Heart right ventricle (tissue), 16 donors: ENCODE measurements at regions not wholly inside any gene's neighbourhood (a gene's known extent, or its start where the extent isn't known, plus 50 kb on each side); places are given as distances from the start of the nearest gene placed in this dataset.

ENCODE experiments used
- ATAC-seq, 8 donors: fragments of 200-7000 bp; cut with Tn5 transposase; one replicate each; pipeline ENCODE4 v1.9.1; 2020; ENCODE audit warnings: mild to moderate bottlenecking in 8 of 8, moderate library complexity in 8 of 8, moderate number of reproducible peaks in 1 of 8
- DNase-seq, 2 donors: peaks; one replicate each; pipeline ENCODE4 v3.0.0-alpha.2; 2020
- H3K27ac ChIP-seq, 10 donors: fragments of 200-600 bp; sonication (generic) in 2 of 10; one replicate each; pipeline versions ENCODE4 v1.5.0 to v1.8.0; 2020 to 2022; ENCODE audit warnings: mild to moderate bottlenecking in 3 of 10
- H3K27me3 ChIP-seq, 7 donors: fragments of 200-600 bp; one replicate each; pipeline ENCODE4 v1.8.0; 2021 to 2022; ENCODE audit warnings: mild to moderate bottlenecking in 2 of 7
- H3K36me3 ChIP-seq, 9 donors: fragments of 200-600 bp; sonication (generic) in 1 of 9; one replicate each; pipeline versions ENCODE4 v1.5.0 to v1.8.0; 2020 to 2022; ENCODE audit warnings: mild to moderate bottlenecking in 2 of 9
- H3K4me1 ChIP-seq, 9 donors: fragments of 200-600 bp; sonication (generic) in 1 of 9; one replicate each; pipeline versions ENCODE4 v1.5.0 to v1.8.0; 2020 to 2022; ENCODE audit warnings: mild to moderate bottlenecking in 4 of 9
- H3K4me3 ChIP-seq, 10 donors: fragments of 200-600 bp; sonication (generic) in 2 of 10; one replicate each; pipeline versions ENCODE4 v1.5.0 to v1.8.0; 2020 to 2022; ENCODE audit warnings: mild to moderate bottlenecking in 7 of 10, moderate library complexity in 2 of 10
- H3K9me3 ChIP-seq, 11 donors: fragments of 200-600 bp in 10 of 11; sonication (generic) in 2 of 11; one replicate each; pipeline versions ENCODE4 v1.5.0 to v1.8.0; 2013 to 2022; ENCODE audit warnings: mild to moderate bottlenecking in 2 of 11, control low read depth in 1 of 11, moderate library complexity in 1 of 11
- WGBS, 2 donors: extraction: QIAGEN DNeasy Blood & Tissue Kit; methylation state at CpG; one replicate each; pipeline ENCODE4 v1.1.7; 2013; ENCODE audit warnings: inconsistent platforms in 1 of 2; 5-methylcytosine and 5-hydroxymethylcytosine counted together
- intact Hi-C, 10 donors: fragments of 100-400 bp; cut with DNase I; formaldehyde crosslinking; loops; one replicate each; pipeline versions ENCODE4 v1.11.1 to v1.14.2; 2022
- TF ChIP-seq, protein P1 (sequence below), 9 donors: fragments of 200-600 bp; sonication (generic) in 2 of 9; IDR thresholded peaks; one replicate each; pipeline versions ENCODE4 v1.5.0 to v1.8.0; 2021 to 2022; ENCODE audit warnings: antibody characterized with exemption in 9 of 9, mild to moderate bottlenecking in 5 of 9, moderate library complexity in 1 of 9
- donor health status: Arrhythmogenic right ventricular cardiomyopathy.
- donor health status: ischemic (EF 13 %, LVEDD 7.1; RV severe dilation, severe dysfunction).
- donor health status: healthy with polysubstance abuse.
- donor health status: DM: no; HTN: yes; CAD: no.
- donor health status: DM: no; HTN: no; CAD: no.
- donor health status: ischemic (EF 25% LVEDD 6.9; RV normal size, moderate dysfunction).
- donor health status: ischemic (EF 25% LVEDD 5.7; RV mildly dilated, moderate dysfunction).
- donor health status: healthy.
- donor health status: DM: yes; HTN: yes; CAD: no.
- donor health status: Ischemic cardiomyopathy.
- donor health status: ischemic (EF 35%, LVEDD 5.7; RV mildly dilated, moderate dysfunction).
- donor health status: nonischemic (EF 11% LVEDD 7.7; RV severe dilation, severe dysfunction).
- donor health status: DM: yes; HTN: yes; CAD: no.
- donor health status: PGD.
- donor health status: ischemic (EF 29% LVEDD 5.4; RV normal size, mild dysfunction).
- donor health status: nonischemic (EF 23%, LVEDD 6.1; RV moderate dilation, normal function).

GRCh38 chr2:64760128-64760527 is 106.4 kb upstream of the SERTAD2 start:
- H3K36me3 ChIP-seq = no peaks in the 10 kb centered on the region

DNA sequence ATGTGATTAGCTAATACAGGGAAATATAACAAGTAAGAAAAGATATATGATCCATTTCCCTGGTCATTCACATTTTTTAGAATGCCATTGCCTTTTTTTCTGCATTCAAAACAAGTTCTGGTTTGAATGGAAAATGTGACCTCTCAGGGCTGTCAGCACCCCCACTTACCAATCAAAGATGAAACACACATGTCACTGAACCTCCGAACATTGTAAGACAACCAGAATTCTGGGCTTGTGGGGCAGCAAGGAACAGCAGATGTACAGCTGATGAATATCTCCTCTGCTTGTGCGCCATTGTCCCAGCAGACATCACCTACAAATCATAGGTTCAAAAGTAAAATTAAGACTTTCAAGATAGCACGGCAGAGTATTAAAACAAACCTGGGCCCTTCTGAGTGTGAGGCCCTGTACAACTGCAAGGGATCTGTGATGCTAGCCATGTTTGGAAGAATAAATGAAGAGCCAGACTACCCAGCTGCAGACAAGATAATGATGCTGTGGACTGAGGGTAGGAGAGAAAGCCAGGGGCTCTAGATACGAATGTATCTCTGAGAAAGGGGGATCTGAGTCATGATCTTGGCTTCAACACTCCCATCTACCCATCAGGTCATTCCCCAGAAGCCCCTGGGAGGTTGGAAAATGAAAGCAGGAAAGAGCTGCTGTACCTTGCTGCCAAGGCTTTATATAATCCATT is 108.7 kb upstream of the SERTAD2 start:
- ATAC-seq (no peak), DNase-seq (no peak)
- no peaks in the 10 kb centered on the region for H3K36me3 ChIP-seq
- H3K27ac ChIP-seq = peak overlapping the region in 1 of 10 donors; percentile 15
- intact Hi-C loops = loop anchor here in 2 of 10 donors (5.0 to 10.0 kb wide), 2 partner anchors 72 to 110 kb away; partner anchors contain the start of gene SERTAD2 (in 1 of the 2)
- 57% methylated on average over 4 of the region's 4 CpGs for WGBS, 2 donors
- TF ChIP-seq, protein P1, sequence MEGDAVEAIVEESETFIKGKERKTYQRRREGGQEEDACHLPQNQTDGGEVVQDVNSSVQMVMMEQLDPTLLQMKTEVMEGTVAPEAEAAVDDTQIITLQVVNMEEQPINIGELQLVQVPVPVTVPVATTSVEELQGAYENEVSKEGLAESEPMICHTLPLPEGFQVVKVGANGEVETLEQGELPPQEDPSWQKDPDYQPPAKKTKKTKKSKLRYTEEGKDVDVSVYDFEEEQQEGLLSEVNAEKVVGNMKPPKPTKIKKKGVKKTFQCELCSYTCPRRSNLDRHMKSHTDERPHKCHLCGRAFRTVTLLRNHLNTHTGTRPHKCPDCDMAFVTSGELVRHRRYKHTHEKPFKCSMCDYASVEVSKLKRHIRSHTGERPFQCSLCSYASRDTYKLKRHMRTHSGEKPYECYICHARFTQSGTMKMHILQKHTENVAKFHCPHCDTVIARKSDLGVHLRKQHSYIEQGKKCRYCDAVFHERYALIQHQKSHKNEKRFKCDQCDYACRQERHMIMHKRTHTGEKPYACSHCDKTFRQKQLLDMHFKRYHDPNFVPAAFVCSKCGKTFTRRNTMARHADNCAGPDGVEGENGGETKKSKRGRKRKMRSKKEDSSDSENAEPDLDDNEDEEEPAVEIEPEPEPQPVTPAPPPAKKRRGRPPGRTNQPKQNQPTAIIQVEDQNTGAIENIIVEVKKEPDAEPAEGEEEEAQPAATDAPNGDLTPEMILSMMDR (IDR thresholded peaks at IDR 0.05) = no peak
- H3K9me3 ChIP-seq = no peaks in the 10 kb centered on the region
- no peaks in the 10 kb centered on the region for H3K27me3 ChIP-seq
- no peak overlapping the region for H3K4me3 ChIP-seq
- peaks cover 0 to 18% (median 5%) of the 10 kb centered on the region in 9 donors for H3K4me1 ChIP-seq

More at GRCh38 chr2:64760128-64760527, 106.4 kb upstream of the SERTAD2 start:
- peaks cover 0 to 10% (median 0%) of the 10 kb centered on the region in 9 donors for H3K4me1 ChIP-seq
- DNase-seq = no peak
- no peaks in the 10 kb centered on the region for H3K27me3 ChIP-seq
- 97 to 98% methylated on average over 5 of the region's 5 CpGs for WGBS, 2 donors
- no peak overlapping the region for H3K4me3 ChIP-seq
- intact Hi-C loops = loop anchor here in 2 of 10 donors (5.0 to 10.0 kb wide), 2 partner anchors 75 to 108 kb away; partner anchors contain the start of gene SERTAD2 (in 1 of the 2)
- peaks cover 0 to 6% (median 0%) of the 10 kb centered on the region in 11 donors for H3K9me3 ChIP-seq
- TF ChIP-seq, protein P1 (IDR thresholded peaks at IDR 0.05) = no peak
- no peak for ATAC-seq
- H3K27ac ChIP-seq = no peak overlapping the region

DNA sequence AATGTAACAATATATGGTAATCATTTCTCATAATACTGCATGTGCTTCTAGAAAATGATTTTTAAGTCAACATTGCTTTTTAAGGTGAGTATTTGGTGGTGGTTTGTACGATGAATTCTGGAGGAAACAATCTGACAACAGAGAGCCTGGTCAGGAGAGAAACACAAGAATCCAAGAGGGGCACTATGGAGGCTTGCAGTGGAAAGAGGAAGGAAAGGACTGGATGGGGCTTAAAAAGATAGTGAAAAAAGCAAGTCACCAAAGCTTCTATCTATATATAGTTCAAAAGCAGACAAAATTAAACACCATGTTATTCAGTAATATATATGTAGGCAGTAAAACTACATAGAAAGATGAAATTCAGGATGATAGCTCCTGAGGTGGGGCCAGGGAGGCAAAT is 109.4 kb upstream of the SERTAD2 start:
- no peaks in the 10 kb centered on the region for H3K9me3 ChIP-seq
- intact Hi-C loops = loop anchor here in 2 of 10 donors (5.0 to 10.0 kb wide), 2 partner anchors 72 to 111 kb away; partner anchors contain the start of gene SERTAD2 (in 1 of the 2)
- peak overlapping the region in 1 of 10 donors; percentile 15 for H3K27ac ChIP-seq
- H3K27me3 ChIP-seq = no peaks in the 10 kb centered on the region
- DNase-seq (no peak), ATAC-seq (no peak)
- TF ChIP-seq, protein P1 (IDR thresholded peaks at IDR 0.05) = no peak
- no peaks in the 10 kb centered on the region for H3K36me3 ChIP-seq
- peaks cover 0 to 18% (median 5%) of the 10 kb centered on the region in 9 donors for H3K4me1 ChIP-seq
- H3K4me3 ChIP-seq = no peak overlapping the region
- 46 to 56% methylated on average over 1 of the region's 1 CpG for WGBS, 2 donors

GRCh38 chr2:64765160-64765805 is 111.6 kb upstream of the SERTAD2 start:
- H3K36me3 ChIP-seq = no peaks in the 10 kb centered on the region
- TF ChIP-seq, protein P1 (IDR thresholded peaks at IDR 0.05) = no peak
- 80 to 86% methylated on average over 4 of the region's 4 CpGs for WGBS, 2 donors
- no peak for DNase-seq
- H3K27me3 ChIP-seq = no peaks in the 10 kb centered on the region
- H3K27ac ChIP-seq = peak overlapping the region in 2 of 10 donors; percentile 7 to 34
- intact Hi-C loops = loop anchor here in 7 of 10 donors (5.0 to 10.0 kb wide), 6 partner anchors 70 to 118 kb away; partner anchors contain the start of gene SERTAD2 (in 2 of the 7)
- peaks cover 0 to 33% (median 14%) of the 10 kb centered on the region in 9 donors for H3K4me1 ChIP-seq
- no peaks in the 10 kb centered on the region for H3K9me3 ChIP-seq
- no peak for ATAC-seq
- H3K4me3 ChIP-seq = no peak overlapping the region
